ENCODE measurements at regions not wholly inside any gene's neighbourhood (a gene's known extent, or its start where the extent isn't known, plus 50 kb on each side); places are given as distances from the start of the nearest gene placed in this dataset.
A peak's percentile ranks its signal among the peaks of the same experiment; 100 is the strongest.
"Not testable (repeated sequence)": the region's sequence is repeated elsewhere in the genome, so short reads cannot be mapped to it uniquely, and the experiment has no call there.

- DNase-seq (ENCODE audit: low read depth), result no peak
- TF ChIP-seq, protein P1, sequence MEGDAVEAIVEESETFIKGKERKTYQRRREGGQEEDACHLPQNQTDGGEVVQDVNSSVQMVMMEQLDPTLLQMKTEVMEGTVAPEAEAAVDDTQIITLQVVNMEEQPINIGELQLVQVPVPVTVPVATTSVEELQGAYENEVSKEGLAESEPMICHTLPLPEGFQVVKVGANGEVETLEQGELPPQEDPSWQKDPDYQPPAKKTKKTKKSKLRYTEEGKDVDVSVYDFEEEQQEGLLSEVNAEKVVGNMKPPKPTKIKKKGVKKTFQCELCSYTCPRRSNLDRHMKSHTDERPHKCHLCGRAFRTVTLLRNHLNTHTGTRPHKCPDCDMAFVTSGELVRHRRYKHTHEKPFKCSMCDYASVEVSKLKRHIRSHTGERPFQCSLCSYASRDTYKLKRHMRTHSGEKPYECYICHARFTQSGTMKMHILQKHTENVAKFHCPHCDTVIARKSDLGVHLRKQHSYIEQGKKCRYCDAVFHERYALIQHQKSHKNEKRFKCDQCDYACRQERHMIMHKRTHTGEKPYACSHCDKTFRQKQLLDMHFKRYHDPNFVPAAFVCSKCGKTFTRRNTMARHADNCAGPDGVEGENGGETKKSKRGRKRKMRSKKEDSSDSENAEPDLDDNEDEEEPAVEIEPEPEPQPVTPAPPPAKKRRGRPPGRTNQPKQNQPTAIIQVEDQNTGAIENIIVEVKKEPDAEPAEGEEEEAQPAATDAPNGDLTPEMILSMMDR (conservative IDR thresholded peaks at IDR 0.05; ENCODE audit: low read depth, low read length), result no peak
- no peak overlapping the region for H3K4me3 ChIP-seq (ENCODE audit: low read depth, low read length)
Observed at GRCh38 chr3:66931699-66932098, 66.4 kb upstream of the KBTBD8 start.

DNA sequence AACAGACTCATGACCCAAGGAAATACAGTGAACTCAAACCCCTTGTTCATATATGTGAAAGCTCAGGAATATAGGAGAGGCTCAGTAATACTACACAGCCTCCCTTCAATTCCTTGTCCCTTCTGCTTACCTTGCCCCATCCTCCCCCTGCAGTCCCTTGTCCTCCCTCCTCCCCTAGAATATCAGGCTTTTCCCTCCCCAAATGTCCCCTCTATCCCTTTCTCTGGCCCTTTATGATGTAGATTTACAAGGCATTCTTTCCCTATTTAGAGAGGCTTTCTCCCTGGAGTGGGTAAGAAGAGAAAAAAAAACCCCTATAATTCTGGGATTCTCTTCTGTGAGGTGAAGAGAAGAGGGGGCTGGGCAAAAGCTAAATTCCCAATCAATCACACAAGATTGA lies 64.9 kb upstream of the KBTBD8 start:
- no peak overlapping the region for H3K4me3 ChIP-seq (ENCODE audit: low read depth, low read length)
- TF ChIP-seq, protein P1 (conservative IDR thresholded peaks at IDR 0.05; ENCODE audit: low read depth, low read length), result no peak
- no peak for DNase-seq (ENCODE audit: low read depth)

DNA sequence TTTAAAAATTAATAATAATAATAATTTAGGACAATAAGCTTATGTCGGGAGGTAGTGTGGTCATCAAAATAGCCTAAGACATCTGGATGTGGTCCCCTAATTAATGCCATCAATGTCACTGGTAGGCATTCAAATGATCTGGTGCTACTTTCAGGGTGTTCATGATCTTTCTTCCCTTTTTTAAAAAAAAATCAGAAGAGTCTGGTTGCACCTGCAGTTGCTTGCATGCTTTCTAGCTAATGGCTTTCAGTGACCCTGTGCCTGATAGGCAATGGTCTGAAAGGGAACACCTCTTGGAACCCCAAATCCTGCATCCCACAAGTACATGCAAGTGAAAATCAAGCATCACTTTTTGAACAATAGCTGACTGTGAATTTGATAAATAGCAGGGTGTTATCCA lies 64.1 kb upstream of the KBTBD8 start:
- DNase-seq (ENCODE audit: low read depth), result no peak
- H3K4me3 ChIP-seq (ENCODE audit: low read depth, low read length), result no peak overlapping the region
- TF ChIP-seq, protein P1 (conservative IDR thresholded peaks at IDR 0.05; ENCODE audit: low read depth, low read length), result no peak

- TF ChIP-seq, protein P1 (conservative IDR thresholded peaks at IDR 0.05; ENCODE audit: low read depth, low read length), result no peak
- no peak overlapping the region for H3K4me3 ChIP-seq (ENCODE audit: low read depth, low read length)
- no peak for DNase-seq (ENCODE audit: low read depth)
Observed at GRCh38 chr3:66934725-66935124, 63.4 kb upstream of the KBTBD8 start.

- H3K4me3 ChIP-seq (ENCODE audit: low read depth, low read length), result not testable (repeated sequence)
- peak; percentile 18 for DNase-seq (ENCODE audit: low read depth)
Observed at GRCh38 chr3:66937041-66937440, 61.1 kb upstream of the KBTBD8 start.

DNA sequence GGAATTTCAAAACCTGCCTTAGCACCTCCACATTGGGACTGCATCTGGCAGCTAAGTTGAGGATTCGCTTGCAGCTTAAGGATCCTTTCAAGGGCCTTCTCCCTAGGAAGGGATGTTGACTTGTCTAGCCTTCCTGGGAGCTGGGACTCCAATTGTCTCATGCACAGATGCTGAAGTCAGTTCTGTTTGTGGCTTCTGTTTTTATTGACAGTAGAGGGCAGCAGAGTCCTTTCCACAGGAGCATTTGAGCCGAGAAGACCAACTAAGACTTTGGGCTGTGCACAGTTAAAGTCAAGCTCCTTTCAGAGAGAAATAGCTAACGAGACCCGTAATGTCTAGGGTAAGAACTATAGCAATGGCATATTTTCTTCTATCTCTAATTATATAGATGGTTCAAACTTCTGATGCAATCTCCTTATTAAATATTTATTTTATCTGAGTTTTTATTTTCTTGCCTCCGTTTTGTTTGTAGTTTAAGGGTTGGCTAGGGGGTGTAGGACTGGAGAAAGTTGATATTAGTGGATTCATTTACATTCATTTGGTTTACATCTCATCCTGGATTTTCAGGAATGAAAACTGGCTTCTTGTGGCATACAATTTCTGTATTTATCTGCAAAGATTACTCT lies 59.7 kb upstream of the KBTBD8 start:
- TF ChIP-seq, protein P1 (conservative IDR thresholded peaks at IDR 0.05; ENCODE audit: low read depth, low read length), result peak; percentile 94
- H3K4me3 ChIP-seq (ENCODE audit: low read depth, low read length), result no peak overlapping the region
- peak; percentile 86 for DNase-seq (ENCODE audit: low read depth)

GRCh38 chr3:66948041-66948440 lies 50.1 kb upstream of the KBTBD8 start:
- DNase-seq (ENCODE audit: low read depth), result no peak
- TF ChIP-seq, protein P1 (conservative IDR thresholded peaks at IDR 0.05; ENCODE audit: low read depth, low read length), result no peak
- no peak overlapping the region for H3K4me3 ChIP-seq (ENCODE audit: low read depth, low read length)

Measured in choroid plexus epithelial cell (primary cell).